NAMALWA (cell line): ENCODE measurements at regions not wholly inside any gene's neighbourhood (a gene's known extent, or its start where the extent isn't known, plus 50 kb on each side); places are given as distances from the start of the nearest gene placed in this dataset.
"Not testable (repeated sequence)": the region's sequence is repeated elsewhere in the genome, so short reads cannot be mapped to it uniquely, and the experiment has no call there.

Source experiments
- DNase-seq: peaks from one replicate; pipeline ENCODE4 v3.0.0-alpha.2; 2015; ENCODE audit warnings: low spot score

GRCh38 chr6:126811321-126811720 lies 307.1 kb upstream of the RSPO3 start:
- DNase-seq, result no peak

GRCh38 chr6:126812010-126812409 lies 306.5 kb upstream of the RSPO3 start:
- DNase-seq, result no peak

GRCh38 chr6:126812651-126813050 lies 305.8 kb upstream of the RSPO3 start:
- no peak for DNase-seq

- no peak for DNase-seq
Observed at GRCh38 chr6:126820634-126821033, 297.8 kb upstream of the RSPO3 start.

DNA sequence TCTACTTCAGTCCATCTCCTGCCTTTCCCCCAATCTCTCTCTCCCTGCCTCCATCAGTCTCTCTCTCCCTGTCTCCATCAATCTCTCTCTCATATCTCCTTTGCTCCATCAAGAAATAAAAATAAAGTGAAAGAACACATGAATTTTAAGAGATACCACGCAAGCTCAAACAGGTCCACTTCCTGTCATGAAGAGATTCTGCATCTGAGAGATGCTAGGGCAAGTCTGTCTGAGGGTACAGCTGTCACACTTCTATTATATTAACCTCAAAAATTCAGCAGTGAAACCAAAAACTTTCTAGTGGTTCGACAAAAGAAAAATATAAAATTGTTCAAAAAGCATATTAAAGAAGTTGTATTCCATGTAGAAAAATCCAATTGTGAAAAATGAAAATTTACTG lies 296.8 kb upstream of the RSPO3 start:
- DNase-seq, result no peak

DNA sequence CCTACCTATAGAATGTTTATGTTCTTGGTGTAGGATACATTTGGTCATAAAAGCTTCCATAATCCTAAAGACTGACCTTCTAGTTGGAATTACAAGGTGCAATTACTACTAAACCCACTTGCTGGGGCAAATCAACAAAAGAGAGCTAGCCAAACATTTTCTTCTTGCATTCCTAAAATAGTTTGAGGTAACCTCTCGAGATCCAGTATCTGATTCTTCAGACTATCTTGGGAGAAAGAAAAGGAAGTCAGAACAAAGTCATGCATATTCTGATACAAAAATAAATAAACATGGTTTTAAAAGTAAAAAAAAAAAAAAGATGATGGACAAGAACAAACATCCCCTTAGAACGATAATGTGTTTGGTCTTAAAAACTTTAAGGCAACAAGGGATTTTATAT lies 294.2 kb upstream of the RSPO3 start:
- no peak for DNase-seq

GRCh38 chr6:126824815-126825214 lies 293.7 kb upstream of the RSPO3 start:
- no peak for DNase-seq

DNA sequence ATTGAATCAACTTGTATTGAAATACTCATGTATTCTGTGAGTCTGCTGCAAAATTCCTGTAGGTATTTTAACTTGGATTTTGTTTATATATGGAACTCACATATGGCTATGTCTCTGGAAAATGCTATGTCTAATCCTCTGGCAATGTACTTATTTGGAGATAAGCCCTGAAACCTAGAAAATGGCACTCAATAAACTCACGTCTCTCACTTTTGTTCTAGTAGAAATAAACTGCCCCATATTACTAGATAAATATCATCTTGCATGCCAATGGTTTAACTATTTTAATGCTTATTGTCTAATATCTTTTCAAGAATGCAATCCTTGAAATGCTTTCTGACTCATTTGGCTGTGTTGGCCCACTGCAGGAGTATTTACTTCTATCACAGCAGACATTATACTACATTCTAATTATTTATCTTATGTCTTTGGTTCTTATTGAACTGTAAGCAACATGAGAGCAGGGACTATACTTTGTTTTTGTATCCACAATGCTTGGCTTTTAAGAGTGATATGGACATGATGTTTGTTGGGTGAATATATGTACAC lies 292.2 kb upstream of the RSPO3 start:
- DNase-seq, result no peak

GRCh38 chr6:126831461-126831860 lies 287.0 kb upstream of the RSPO3 start:
- DNase-seq, result no peak

GRCh38 chr6:126842769-126843168 lies 275.7 kb upstream of the RSPO3 start:
- no peak for DNase-seq

DNA sequence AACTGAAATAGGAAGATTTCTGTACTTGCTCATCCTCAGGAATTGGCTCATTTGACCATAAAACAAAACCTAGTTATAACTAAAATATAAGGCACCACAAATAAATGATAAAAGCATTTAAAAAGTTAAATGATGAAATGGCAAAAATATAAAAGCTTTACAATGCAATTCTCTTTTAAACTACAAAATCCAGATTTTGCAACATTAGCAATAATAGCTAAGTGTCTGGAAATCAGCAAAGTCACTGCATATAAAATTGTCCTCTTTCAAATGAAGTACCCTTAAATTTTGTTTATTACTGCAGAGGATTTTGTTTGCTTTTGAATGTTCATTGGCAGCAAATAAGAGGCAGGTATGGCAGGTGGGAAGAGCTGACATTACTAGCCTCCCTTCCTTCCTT lies 270.4 kb upstream of the RSPO3 start:
- no peak for DNase-seq

DNA sequence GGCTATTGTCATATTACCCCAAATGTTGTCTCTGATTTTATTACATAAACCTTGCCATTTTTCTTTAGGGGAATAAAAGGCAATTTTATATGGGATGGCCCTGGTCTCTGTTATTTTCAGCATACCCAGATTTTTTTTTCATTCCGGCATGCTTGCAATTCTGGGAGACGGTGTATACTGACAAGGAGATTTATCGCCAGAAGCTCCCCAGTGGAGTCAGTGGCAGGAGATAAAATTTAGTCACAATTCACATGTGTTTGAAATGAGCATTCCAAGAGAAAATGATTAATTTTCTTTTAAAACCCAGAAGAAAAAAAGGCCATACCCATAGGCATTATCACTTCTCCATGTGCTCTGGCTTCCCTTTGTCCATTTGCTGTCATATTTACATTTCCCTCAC lies 250.8 kb upstream of the RSPO3 start:
- DNase-seq, result no peak

GRCh38 chr6:126873351-126873750 lies 245.1 kb upstream of the RSPO3 start:
- DNase-seq, result no peak

- no peak for DNase-seq
Observed at GRCh38 chr6:126873791-126874190, 244.7 kb upstream of the RSPO3 start.

DNA sequence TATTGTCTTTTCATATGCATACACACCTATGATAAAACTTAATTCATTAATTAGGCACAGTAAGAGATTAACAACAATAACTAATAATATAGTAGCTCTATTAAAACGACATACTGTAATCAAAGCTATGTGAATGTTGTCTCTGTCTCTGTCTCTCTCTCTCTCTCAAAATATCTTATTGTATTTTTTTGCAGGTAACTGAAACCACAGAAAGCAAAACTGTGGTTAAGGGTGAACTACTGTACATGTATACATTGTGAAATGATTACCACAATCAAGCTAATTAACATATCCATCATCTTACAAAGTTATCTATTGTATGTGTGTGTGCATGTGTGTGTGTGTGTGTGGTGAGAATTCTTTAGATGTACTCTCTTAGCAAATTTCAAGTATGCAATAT lies 242.0 kb upstream of the RSPO3 start:
- no peak for DNase-seq

DNA sequence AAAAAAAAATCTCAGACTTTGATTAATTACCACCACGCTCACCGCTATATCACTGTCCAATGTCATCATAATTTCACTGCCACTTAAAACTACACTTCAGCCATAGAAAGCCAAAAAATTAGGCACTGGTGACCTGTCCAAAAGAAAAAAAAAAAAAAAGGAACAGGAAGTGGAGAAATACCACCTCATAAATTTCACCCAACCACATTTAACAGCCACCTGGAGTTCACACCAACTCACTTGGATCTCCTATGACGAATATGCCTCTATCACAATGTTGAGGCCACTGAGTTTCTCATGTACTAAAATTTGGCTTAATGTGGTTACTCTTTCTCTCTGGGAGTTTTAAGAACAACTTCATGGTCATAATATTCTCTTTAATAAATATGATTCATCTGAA lies 237.5 kb upstream of the RSPO3 start:
- no peak for DNase-seq

GRCh38 chr6:126886106-126886505 lies 232.4 kb upstream of the RSPO3 start:
- no peak for DNase-seq

DNA sequence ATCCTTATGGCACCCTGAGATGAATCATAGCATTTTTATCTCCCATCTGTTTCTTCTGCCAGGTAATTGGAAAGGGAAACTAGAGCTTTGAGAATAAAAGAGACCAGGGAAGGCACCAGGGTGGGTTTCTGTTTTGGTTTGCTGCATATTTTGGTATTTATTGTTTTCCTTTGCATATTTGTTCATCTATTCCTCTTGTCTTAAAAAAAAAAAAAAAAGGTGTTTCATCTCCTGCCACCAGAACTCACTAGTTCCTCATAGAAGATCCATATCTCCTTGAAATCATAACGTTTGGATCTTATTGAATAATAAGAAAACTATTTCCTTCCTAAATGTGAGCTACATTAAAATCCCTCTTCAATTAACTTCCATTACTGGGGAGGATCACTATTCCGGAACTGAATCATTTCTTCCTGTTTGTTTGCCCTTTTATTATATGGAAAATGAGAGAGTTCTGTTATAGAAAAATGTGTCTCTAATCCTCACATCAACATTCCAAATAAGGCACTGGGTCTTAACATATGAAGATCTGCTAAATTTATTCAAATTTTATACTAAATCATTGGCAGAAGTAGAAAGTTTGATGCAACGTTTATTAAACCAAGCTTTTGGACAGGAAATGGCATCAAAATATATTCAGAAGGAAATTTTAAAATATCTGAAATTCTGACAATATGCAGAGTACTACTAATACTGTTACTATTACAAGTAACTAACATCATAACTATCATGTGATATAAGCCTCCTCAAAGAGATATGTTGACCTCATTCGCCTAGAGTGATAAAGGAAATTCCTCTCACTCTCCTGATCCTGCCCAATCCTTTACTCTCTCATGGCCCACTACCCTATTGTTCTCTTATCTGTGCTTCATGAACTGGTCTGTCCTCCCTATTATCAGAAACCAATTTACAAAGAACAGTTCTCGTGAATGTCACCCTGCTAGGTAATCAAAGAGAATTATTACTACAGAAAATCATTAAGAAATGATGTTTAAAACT lies 229.4 kb upstream of the RSPO3 start:
- no peak for DNase-seq

GRCh38 chr6:126890055-126890454 lies 228.4 kb upstream of the RSPO3 start:
- DNase-seq, result no peak

- DNase-seq, result no peak
Observed at GRCh38 chr6:126891158-126891557, 227.3 kb upstream of the RSPO3 start.

DNA sequence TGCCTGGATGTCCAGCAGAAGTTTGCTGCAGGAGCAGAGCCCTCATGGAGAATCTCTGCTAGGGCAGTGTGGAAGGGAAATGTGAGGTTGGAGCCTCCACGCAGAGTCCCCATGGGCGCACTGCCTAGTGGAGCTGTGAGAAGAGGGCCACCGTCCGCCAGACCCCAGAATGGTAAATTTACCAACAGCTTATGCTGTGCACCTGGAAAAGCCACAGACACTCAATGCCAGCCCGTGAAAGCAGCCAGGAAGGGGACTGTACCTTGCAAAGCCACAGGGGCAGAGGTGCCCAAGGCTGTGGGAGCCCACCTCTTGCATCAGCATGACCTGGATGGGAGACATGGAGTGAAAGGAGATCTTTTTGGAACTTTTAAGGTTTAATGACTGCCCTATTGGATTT lies 225.6 kb upstream of the RSPO3 start:
- DNase-seq, result not testable (repeated sequence)

GRCh38 chr6:126897758-126898157 lies 220.7 kb upstream of the RSPO3 start:
- DNase-seq, result no peak

DNA sequence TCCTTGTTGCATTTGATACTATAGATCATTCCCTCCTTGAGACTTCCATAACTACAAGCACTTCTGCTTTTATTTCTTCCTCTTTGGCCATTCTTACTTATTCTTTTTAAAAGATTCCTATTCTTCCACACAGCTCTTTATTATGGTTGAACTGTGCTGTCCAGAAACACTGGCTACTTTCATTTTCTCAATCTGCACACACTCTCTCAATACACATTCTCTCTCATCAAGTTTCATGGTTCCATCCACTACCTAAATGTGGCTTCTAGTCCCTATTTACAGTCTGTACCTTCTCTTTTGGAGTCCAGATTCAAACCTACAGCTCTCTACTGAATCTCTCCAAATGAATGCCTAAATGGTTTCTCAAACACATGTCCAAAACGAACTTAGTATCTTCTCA lies 214.3 kb upstream of the RSPO3 start:
- no peak for DNase-seq

DNA sequence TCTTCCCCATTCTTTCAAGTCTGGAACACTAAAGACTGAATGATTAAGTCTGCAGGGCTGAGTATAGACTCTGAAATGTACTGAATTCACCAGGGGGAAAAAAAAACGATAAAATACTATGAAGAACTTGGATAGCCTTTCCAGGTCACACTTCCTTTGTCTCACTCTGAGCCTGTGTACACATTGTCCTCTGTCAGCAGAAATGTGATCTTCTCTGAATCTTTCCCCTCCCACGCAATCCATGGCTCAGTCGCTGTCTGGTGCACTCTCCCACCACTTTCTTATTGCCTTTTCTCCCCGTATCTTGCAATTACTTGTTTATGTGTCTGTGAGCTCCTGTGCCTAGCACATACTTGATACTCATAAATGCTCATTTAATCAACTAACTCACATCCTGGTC lies 212.6 kb upstream of the RSPO3 start:
- no peak for DNase-seq
